ENCODE measurements at regions not wholly inside any gene's neighbourhood (a gene's known extent, or its start where the extent isn't known, plus 50 kb on each side); places are given as distances from the start of the nearest gene placed in this dataset.

GRCh38 chr9:20270161-20270560 is 352.1 kb downstream of the MLLT3 start:
- TF ChIP-seq POLR2AphosphoS5 (IDR thresholded peaks at IDR 0.05) (no peak), CTCF (IDR thresholded peaks at IDR 0.05 in 8 of 11, conservative IDR thresholded peaks at IDR 0.05 in 3 of 11) (no peak)

Measured in spleen (tissue), 7 donors.